ENCODE measurements at regions not wholly inside any gene's neighbourhood (a gene's known extent, or its start where the extent isn't known, plus 50 kb on each side); places are given as distances from the start of the nearest gene placed in this dataset.

DNA sequence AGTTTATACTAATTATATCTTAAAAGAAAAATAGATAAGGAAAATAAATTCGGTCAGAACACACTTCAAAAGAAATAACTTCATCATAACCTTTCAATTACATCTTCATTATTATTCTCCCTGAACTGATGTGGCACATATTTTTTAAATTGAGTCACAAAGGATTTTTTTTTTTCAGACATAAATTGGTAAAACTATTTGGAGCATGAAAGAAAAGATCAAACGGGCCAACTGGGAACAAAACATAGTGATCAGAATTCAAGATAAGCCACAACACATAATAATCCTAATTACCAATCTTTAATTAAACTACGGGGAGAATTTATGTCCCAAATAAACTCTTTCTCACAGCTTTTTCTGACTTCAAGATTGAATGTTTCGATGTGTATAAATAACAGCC lies 258.2 kb upstream of the MAGI2 start:
- H3K4me1 Mint-ChIP-seq, result peaks cover 21% of the 10 kb centered on the region
- no peaks in the 10 kb centered on the region for H3K9me3 ChIP-seq (ENCODE audit: low read depth)

DNA sequence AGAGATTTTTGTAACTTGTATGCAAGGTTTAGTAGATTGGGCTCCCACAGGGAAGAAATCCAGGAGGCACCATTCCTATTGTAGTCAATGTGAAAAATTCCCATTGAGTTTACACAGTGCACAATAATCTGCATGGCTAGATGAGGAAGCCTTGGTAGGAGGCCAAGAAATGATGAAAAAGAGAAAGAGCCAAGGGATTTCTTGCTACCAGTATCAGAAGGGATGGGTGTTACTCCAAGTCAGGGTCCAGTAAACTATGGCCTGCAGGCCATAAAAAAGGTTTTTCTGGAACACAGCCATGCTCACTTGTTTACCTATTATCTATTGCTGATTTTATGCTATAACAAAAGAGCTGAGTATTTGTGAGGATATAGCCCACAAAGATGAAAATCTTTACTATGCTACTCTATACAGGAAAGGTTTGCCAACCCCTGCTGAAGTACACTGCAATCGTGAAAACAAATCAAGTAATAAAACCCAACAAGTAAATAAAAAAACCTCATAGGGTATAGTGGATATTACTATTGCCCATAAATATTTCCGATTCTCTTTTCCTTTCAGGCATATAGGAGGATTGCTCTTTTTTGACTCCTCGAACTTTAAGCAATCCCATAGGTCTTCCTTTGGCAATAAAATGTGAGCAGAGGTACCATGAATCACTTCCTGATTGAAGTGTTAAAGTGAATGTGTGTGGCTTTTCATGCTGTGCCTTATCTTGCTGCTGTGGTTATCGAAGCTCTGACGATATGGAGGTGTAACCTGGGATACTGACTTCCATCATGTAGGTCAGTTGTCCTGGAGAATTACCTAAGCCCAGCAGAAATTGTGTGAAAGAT lies 256.3 kb upstream of the MAGI2 start:
- Mint-ChIP-seq H3K27ac (no peak overlapping the region), H3K9me3 (no peaks in the 10 kb centered on the region), H3K4me3 (no peak overlapping the region), H3K27me3 (ENCODE audit: insufficient read depth, low read depth) (no peaks in the 10 kb centered on the region), H3K36me3 (no peaks in the 10 kb centered on the region), H3K4me1 (peaks cover 21% of the 10 kb centered on the region)
- Histone ChIP-seq H3K27me3 (no peaks in the 10 kb centered on the region), H3K4me1 (no peaks in the 10 kb centered on the region), H3K36me3 (no peaks in the 10 kb centered on the region), H2AFZ (replicated peaks) (no peak overlapping the region), H3K79me2 (ENCODE audit: low read depth) (no peaks in the 10 kb centered on the region), H3K4me2 (no peak overlapping the region), H3F3A (ENCODE audit: low read depth) (no peaks in the 10 kb centered on the region), H3K27ac (no peak overlapping the region), H3K9me3 (ENCODE audit: low read depth) (no peaks in the 10 kb centered on the region), H3K4me3 (no peak overlapping the region), H4K20me1 (ENCODE audit: low read depth) (no peaks in the 10 kb centered on the region), H3K9ac (no peak overlapping the region)
- DNase-seq (ENCODE audit: low spot score), result no peak
- TF ChIP-seq, protein P1, sequence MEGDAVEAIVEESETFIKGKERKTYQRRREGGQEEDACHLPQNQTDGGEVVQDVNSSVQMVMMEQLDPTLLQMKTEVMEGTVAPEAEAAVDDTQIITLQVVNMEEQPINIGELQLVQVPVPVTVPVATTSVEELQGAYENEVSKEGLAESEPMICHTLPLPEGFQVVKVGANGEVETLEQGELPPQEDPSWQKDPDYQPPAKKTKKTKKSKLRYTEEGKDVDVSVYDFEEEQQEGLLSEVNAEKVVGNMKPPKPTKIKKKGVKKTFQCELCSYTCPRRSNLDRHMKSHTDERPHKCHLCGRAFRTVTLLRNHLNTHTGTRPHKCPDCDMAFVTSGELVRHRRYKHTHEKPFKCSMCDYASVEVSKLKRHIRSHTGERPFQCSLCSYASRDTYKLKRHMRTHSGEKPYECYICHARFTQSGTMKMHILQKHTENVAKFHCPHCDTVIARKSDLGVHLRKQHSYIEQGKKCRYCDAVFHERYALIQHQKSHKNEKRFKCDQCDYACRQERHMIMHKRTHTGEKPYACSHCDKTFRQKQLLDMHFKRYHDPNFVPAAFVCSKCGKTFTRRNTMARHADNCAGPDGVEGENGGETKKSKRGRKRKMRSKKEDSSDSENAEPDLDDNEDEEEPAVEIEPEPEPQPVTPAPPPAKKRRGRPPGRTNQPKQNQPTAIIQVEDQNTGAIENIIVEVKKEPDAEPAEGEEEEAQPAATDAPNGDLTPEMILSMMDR (IDR thresholded peaks at IDR 0.05), result no peak
- no peak for TF ChIP-seq EZH2 (IDR thresholded peaks at IDR 0.05)
- TF ChIP-seq EZH2phosphoT487 (IDR thresholded peaks at IDR 0.05), result no peak

More for the DNA sequence above, 258.2 kb upstream of the MAGI2 start:
- Histone ChIP-seq H3K27me3 (no peaks in the 10 kb centered on the region), H3K79me2 (ENCODE audit: low read depth) (no peaks in the 10 kb centered on the region), H3F3A (ENCODE audit: low read depth) (no peaks in the 10 kb centered on the region), H3K4me2 (no peak overlapping the region), H3K27ac (no peak overlapping the region), H3K4me1 (no peaks in the 10 kb centered on the region), H3K36me3 (no peaks in the 10 kb centered on the region), H2AFZ (replicated peaks) (no peak overlapping the region), H4K20me1 (ENCODE audit: low read depth) (no peaks in the 10 kb centered on the region), H3K4me3 (no peak overlapping the region), H3K9ac (no peak overlapping the region)
- TF ChIP-seq EZH2phosphoT487 (IDR thresholded peaks at IDR 0.05) (no peak), EZH2 (IDR thresholded peaks at IDR 0.05) (no peak)
- TF ChIP-seq, protein P1 (IDR thresholded peaks at IDR 0.05), result no peak
- Mint-ChIP-seq H3K4me3 (no peak overlapping the region), H3K9me3 (no peaks in the 10 kb centered on the region), H3K27ac (no peak overlapping the region), H3K27me3 (ENCODE audit: insufficient read depth, low read depth) (no peaks in the 10 kb centered on the region), H3K36me3 (no peaks in the 10 kb centered on the region)
- DNase-seq (ENCODE audit: low spot score), result no peak

DNA sequence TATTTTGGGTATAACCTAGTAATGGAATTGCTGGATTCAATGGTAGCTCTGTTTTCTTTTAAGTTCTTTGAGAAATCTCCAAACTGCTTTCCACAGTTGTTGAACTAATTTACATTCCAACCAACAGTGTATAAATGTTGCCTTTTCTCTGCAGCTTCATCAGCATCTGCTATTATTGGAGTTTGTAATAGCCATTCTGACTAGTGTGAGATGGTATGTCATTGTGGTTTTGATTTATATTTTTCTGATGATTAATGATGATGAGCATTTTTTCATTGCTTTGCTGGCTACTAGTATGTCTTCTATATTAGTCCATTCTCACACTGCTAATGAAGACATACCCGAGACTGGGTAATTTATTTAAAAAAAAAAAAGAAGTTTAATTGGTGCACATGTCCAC lies 248.6 kb upstream of the MAGI2 start:
- Mint-ChIP-seq H3K36me3 (no peaks in the 10 kb centered on the region), H3K4me3 (no peak overlapping the region), H3K4me1 (no peaks in the 10 kb centered on the region), H3K9me3 (no peaks in the 10 kb centered on the region), H3K27me3 (ENCODE audit: insufficient read depth, low read depth) (no peaks in the 10 kb centered on the region), H3K27ac (no peak overlapping the region)
- Histone ChIP-seq H3F3A (ENCODE audit: low read depth) (no peaks in the 10 kb centered on the region), H3K79me2 (ENCODE audit: low read depth) (no peaks in the 10 kb centered on the region), H3K9me3 (ENCODE audit: low read depth) (no peaks in the 10 kb centered on the region), H3K27ac (no peak overlapping the region), H3K27me3 (no peaks in the 10 kb centered on the region), H3K4me1 (no peaks in the 10 kb centered on the region), H3K9ac (no peak overlapping the region), H3K4me2 (no peak overlapping the region), H3K36me3 (no peaks in the 10 kb centered on the region), H3K4me3 (no peak overlapping the region), H2AFZ (replicated peaks) (no peak overlapping the region), H4K20me1 (ENCODE audit: low read depth) (no peaks in the 10 kb centered on the region)
- DNase-seq (ENCODE audit: low spot score), result no peak
- no peak for TF ChIP-seq EZH2phosphoT487 (IDR thresholded peaks at IDR 0.05)
- no peak for TF ChIP-seq EZH2 (IDR thresholded peaks at IDR 0.05)
- TF ChIP-seq, protein P1 (IDR thresholded peaks at IDR 0.05), result no peak

Data from neural progenitor cell (in vitro differentiated cells).